ENCODE measurements at regions not wholly inside any gene's neighbourhood (a gene's known extent, or its start where the extent isn't known, plus 50 kb on each side); places are given as distances from the start of the nearest gene placed in this dataset.

GRCh38 chr7:116089293-116089692 lies 58.7 kb upstream of the TFEC start:
- Histone ChIP-seq H3K4me2 (ENCODE audit: low read depth, low read length) (no peak overlapping the region), H2AK5ac (ENCODE audit: low read depth, low read length) (no peak overlapping the region), H3K9ac (ENCODE audit: low read depth, low read length) (no peak overlapping the region), H3K27me3 (ENCODE audit: control insufficient read depth, insufficient read depth, low read length) (no peaks in the 10 kb centered on the region), H4K20me1 (ENCODE audit: insufficient read depth, low read length) (no peaks in the 10 kb centered on the region), H3K27ac (ENCODE audit: insufficient read depth, low read length) (no peak overlapping the region), H3K36me3 (ENCODE audit: control insufficient read depth, insufficient read depth, low read length) (no peaks in the 10 kb centered on the region), H2BK120ac (ENCODE audit: low read depth, low read length) (no peak overlapping the region), H3K23ac (ENCODE audit: low read depth, low read length) (no peak overlapping the region), H2AK9ac (replicated peaks; ENCODE audit: low read depth, low read length, poor library complexity) (no peak overlapping the region), H3K14ac (replicated peaks; ENCODE audit: low read depth, low read length) (no peak overlapping the region), H3K9me1 (ENCODE audit: insufficient read depth, low read length) (no peaks in the 10 kb centered on the region), H3K79me1 (ENCODE audit: low read depth in 1 of 2, low read length in 2 of 2) (no peaks in the 10 kb centered on the region), H3K4ac (ENCODE audit: low read depth, low read length) (no peak overlapping the region), H4K5ac (ENCODE audit: low read depth, low read length) (no peak overlapping the region), H3K56ac (ENCODE audit: extremely low read depth, insufficient read depth, low read length) (no peak overlapping the region), H3K4me3 (ENCODE audit: insufficient read depth, low read depth, low read length) (no peak overlapping the region), H3K9me3 (ENCODE audit: control insufficient read depth, insufficient read depth, low read length) (no peaks in the 10 kb centered on the region), H2BK20ac (ENCODE audit: low read depth, low read length) (no peak overlapping the region), H4K91ac (ENCODE audit: insufficient read depth, low read depth, low read length) (no peak overlapping the region), H3K4me1 (ENCODE audit: control insufficient read depth, insufficient read depth, low read length) (no peaks in the 10 kb centered on the region), H2AFZ (replicated peaks; ENCODE audit: low read length, poor library complexity) (no peak overlapping the region), H4K8ac (ENCODE audit: low read depth in 2 of 2, low read length in 2 of 2) (no peak overlapping the region), H2BK5ac (ENCODE audit: low read depth, low read length, poor library complexity, severe bottlenecking) (no peak overlapping the region), H3K18ac (ENCODE audit: low read depth, low read length) (no peak overlapping the region), H2BK15ac (ENCODE audit: low read depth, low read length) (no peak overlapping the region)
- in situ Hi-C loops (cut with MboI; ENCODE audit: low sequenced_read_pairs), result no loop called here
- no TSS peak for BruUV-seq (replicated peaks)
- ATAC-seq (ENCODE audit: low read depth), result no peak
- ChIA-PET CTCF (no interaction called here), POLR2A (ENCODE audit: unreplicated experiment) (no interaction called here)
- 100% methylated on average over 1 of the region's 1 CpG; no CpG with 5 or more reads in 1 of the 2 experiments for WGBS, 2 experiments (ENCODE audit: extremely low coverage in 2 of 2, insufficient read length in 1 of 2)
- no peak for DNase-seq
- TF ChIP-seq SMC3 (IDR thresholded peaks at IDR 0.05; ENCODE audit: low read depth, low read length) (no peak), NFE2L2 (IDR thresholded peaks at IDR 0.05; ENCODE audit: low read depth, low read length) (no peak)
- dilution Hi-C loops (cut with HindIII; ENCODE audit: low sequenced_read_pairs, unreplicated experiment), result no loop called here
- intact Hi-C loops (cut with micrococcal nuclease), result no loop called here
